NCI-H2029 (cell line): ENCODE measurements at regions not wholly inside any gene's neighbourhood (a gene's known extent, or its start where the extent isn't known, plus 50 kb on each side); places are given as distances from the start of the nearest gene placed in this dataset.
A peak's percentile ranks its signal among the peaks of the same experiment; 100 is the strongest.

Source experiments
- DNase-seq: peaks from one replicate; lab custom pipeline; 2025; lab: John Stamatoyannopoulos, UW

- peak; percentile 18 for DNase-seq
Measured at GRCh38 chr18:34159691-34160185, 65.0 kb downstream of the NOL4 start.

GRCh38 chr18:34158881-34159690 is 65.6 kb downstream of the NOL4 start:
- DNase-seq: peak; percentile 96

DNA sequence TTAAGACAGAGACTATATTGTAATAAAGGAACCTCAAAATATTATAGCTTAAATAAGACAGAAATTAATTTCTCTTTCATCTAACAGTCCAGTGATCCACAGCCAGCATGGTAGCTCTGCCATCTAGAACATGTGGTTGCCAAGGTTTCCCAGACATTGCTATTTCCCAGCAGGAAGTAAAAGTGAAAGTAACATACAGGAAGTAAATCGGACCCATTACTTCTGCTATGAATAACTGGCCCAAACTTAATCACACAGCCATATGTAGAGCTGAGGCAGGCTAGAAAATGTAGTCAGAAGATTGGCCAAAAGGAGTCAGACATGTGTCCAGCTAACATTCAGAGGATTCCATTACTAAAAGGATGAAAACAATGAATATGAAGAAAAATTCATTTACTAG is 71.0 kb downstream of the NOL4 start:
- peak; percentile 71 for DNase-seq

- no peak for DNase-seq
Measured at GRCh38 chr18:34131006-34131405, 93.7 kb downstream of the NOL4 start.

- DNase-seq: no peak
Measured at GRCh38 chr18:34128436-34128835, 96.3 kb downstream of the NOL4 start.

DNA sequence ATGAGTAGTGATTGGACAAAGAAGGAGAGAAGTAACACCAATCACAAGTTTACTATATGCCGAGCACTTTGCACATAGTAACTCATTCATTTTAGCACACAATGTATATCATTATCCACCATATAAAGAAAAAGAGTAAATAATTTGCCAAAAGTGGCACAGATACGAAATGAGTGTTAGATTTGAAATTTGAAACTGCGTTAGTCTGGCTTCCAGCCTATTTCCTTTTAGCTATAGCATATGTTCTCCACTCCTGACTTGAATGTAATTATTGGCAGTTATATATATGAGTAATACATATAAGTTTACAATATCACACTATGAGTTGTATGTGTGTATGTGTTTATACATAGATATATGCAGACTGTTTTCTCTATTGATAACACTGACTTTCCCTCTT is 98.6 kb downstream of the NOL4 start:
- no peak for DNase-seq

GRCh38 chr18:34122724-34123334 is 101.9 kb downstream of the NOL4 start:
- DNase-seq: peak; percentile 31

- no peak for DNase-seq
Measured at GRCh38 chr18:34121200-34121721, 103.5 kb downstream of the NOL4 start.

DNA sequence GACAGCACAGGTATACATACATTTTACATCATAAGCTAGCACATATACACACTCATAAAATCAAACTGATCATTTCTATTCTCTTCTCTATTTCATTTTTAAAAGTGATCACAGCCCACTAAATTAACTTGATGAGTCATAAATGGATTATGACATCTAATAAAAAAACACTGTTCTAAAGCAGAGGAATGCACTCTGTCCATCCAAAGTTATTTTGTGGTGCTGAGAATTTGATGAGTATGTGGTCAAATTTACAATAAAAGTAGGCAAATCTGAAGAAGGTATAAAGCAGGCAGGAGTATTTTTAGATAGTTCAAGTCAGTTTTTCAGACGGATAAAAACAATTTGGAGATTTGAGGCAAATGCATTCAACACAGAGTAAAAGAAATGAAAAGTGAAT is 104.4 kb downstream of the NOL4 start:
- no peak for DNase-seq

DNA sequence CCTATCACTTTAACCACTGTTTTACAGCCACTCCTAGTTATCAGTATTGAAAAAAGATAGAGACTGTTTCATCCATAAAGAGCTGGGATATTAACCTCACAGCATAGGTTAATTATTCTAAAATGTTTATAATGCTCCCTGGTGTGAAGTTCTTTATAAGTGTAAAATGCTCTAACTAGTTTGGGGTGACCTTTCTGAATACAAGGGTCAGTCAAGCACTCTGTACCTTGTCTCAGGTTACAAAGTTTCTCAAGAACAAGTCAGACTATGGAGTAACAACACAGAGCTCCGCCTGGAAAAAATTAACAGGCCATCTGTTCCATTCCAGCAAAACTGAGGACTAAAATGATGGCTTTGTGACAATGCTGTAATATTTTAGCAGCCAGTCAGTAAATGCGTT is 107.4 kb downstream of the NOL4 start:
- DNase-seq: no peak

- no peak for DNase-seq
Measured at GRCh38 chr18:34115409-34116081, 109.2 kb downstream of the NOL4 start.

- DNase-seq: no peak
Measured at GRCh38 chr18:34114996-34115395, 109.7 kb downstream of the NOL4 start.

- no peak for DNase-seq
Measured at GRCh38 chr18:34108206-34108605, 116.5 kb downstream of the NOL4 start.

DNA sequence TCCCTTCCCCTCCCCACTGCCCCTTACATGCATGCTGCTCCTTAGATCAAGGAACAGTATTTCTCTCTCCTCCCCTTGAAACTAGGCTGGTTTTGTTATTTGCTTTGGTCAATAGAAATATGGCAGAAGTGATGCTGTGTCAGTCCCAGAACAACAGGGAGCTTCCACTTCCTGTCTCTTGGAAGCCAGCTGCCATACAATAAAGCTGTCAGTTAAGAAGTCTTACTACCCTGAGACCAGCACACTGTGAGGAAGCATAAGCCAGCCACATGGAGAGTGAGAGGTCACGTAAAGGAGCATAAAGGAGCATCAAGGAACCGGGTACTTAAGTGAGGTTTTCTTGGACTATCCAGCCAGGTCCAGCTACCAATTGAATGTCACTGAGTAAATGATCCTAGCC is 126.6 kb downstream of the NOL4 start:
- DNase-seq: no peak

DNA sequence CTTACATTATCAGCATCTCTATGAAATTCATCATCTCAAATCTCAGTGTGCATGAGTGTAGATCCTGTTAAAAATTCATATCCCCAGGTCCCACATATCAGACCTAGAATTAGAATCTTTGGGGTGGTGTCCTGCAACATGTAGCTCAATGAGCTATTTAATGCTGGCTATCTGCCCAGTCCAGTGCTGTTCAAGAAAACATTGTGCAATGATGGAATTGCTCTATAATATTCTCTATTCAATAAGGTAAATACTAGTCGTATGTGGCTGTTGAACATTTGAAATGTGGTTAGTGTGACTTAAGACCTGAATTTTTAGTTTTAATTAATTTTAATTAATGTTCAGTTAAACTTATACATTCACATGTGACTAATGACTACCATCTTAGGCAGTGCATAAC is 127.4 kb downstream of the NOL4 start:
- no peak for DNase-seq

DNA sequence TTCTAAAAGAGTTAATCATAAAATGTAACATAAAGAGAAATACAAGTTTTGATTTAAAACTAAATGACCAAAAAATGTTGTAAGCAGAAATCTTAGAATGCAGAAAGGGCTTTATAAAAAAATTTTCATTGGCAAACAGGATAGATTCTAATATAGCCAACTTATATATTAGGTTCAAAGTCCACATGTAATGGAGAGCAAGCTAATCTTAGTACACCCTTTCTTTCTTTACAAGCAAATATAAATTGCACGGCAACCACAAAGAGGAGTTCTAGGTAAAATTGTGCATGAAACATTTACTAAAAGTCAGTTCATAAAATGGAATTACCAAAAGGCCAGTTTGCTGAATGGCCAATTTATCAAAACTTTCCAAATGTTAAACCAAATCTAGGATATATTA is 130.6 kb downstream of the NOL4 start:
- DNase-seq: no peak

- no peak for DNase-seq
Measured at GRCh38 chr18:34092796-34093195, 131.9 kb downstream of the NOL4 start.

- no peak for DNase-seq
Measured at GRCh38 chr18:34086370-34086769, 138.3 kb downstream of the NOL4 start.

DNA sequence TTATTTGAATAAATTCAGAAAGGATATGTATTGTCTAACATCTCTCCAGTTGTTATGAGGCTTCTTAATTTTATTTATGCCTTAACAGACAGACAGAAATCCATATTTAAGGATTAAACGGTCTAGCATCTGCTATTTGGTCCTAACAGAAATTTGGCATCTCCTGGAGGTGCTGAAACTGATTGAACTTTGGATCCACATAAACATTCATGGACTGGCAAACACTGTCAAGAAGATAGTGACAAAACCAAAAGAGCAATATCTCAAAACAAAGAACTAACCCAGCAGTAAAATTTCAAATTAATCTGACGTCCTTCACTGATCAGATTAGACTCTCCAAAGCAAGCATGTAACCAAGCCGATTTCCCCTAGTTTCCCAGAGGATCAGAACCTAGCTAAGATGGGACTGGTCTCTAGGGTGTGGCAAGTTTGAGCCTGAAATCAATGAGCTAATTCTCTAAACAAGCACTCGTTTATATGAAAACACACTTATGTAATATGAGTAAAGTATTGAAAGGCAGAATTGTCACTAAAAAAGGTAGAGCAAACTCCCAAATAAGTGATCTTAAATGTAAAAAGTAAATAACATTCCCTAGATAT is 139.5 kb downstream of the NOL4 start:
- no peak for DNase-seq

DNA sequence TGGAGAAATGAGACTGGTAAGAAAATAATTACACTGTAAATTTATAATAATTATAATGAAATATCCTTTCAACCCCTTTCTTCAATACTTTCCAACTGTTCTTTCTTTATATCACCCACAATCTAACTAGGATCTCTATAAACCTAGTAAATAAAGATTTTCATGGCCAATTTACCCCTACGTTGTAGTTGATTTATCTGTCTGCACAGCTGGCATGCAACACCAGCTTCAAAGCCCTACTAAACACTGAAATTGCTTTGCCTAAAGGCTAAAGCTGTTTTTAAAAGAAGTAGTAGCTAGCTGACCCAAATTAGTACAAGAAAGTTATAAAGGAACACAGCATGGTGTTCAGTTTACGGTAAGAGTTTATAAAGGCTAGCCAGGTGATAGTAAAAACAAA is 140.1 kb downstream of the NOL4 start:
- no peak for DNase-seq

DNA sequence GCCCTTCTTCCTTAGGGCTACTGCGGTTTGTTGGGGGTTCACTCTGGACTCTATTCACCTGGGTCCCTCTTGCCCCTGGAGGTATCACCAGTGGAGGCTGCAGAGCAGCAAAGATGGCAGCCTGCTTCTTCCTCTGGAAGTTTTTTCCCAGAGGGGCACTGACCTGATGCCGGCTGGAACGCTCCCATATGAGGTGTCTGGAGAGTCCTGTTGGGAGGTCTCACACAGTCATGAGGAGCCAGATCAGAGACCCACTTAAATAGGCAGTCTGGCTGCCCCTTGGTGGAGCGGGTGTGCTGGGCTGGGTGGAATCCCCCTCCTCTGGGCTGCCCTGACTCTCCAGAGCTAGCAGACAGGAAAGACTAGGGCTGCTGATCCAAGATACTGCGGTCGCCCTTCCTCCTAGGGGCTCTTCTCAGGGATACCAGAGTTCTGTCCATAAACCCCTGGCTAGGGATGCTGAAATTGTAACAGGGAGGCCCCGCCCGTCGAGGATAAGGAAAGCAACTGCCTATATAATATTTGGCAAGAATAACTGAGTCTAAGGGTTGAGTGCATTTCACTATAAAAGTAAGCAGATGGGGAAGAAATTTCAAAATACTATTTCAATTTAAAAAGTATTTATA is 140.7 kb downstream of the NOL4 start:
- DNase-seq: no peak

- DNase-seq: no peak
Measured at GRCh38 chr18:34077599-34077998, 147.1 kb downstream of the NOL4 start.
